ENCODE measurements at regions not wholly inside any gene's neighbourhood (a gene's known extent, or its start where the extent isn't known, plus 50 kb on each side); places are given as distances from the start of the nearest gene placed in this dataset.

DNA sequence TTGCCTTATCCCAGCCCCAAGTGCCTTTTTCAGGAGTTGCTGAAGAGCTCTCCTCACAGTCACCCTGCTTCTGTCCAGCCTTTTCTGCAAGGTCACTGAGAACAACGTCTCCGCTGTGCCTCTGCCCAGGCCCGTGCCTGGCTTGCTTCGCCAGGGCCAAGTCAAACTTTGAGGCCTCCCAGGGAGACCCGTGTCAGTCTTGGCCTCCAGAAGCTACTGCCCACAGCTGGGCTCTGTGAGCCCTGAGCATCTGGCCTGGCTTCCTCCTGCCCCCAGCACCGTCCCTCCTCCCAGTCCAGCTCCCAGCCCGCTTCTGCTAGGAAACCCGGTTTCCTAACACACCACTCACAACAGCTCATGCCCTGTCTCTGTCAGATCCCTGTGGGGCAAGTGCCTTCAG, 165.9 kb downstream of the TEX29 start:
- no peak for TF ChIP-seq POLR2A (IDR thresholded peaks at IDR 0.05)
- TF ChIP-seq, protein P1, sequence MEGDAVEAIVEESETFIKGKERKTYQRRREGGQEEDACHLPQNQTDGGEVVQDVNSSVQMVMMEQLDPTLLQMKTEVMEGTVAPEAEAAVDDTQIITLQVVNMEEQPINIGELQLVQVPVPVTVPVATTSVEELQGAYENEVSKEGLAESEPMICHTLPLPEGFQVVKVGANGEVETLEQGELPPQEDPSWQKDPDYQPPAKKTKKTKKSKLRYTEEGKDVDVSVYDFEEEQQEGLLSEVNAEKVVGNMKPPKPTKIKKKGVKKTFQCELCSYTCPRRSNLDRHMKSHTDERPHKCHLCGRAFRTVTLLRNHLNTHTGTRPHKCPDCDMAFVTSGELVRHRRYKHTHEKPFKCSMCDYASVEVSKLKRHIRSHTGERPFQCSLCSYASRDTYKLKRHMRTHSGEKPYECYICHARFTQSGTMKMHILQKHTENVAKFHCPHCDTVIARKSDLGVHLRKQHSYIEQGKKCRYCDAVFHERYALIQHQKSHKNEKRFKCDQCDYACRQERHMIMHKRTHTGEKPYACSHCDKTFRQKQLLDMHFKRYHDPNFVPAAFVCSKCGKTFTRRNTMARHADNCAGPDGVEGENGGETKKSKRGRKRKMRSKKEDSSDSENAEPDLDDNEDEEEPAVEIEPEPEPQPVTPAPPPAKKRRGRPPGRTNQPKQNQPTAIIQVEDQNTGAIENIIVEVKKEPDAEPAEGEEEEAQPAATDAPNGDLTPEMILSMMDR (IDR thresholded peaks at IDR 0.05 in 4 of 5, conservative IDR thresholded peaks at IDR 0.05 in 1 of 5): no peak
